ENCODE measurements at regions not wholly inside any gene's neighbourhood (a gene's known extent, or its start where the extent isn't known, plus 50 kb on each side); places are given as distances from the start of the nearest gene placed in this dataset.

DNA sequence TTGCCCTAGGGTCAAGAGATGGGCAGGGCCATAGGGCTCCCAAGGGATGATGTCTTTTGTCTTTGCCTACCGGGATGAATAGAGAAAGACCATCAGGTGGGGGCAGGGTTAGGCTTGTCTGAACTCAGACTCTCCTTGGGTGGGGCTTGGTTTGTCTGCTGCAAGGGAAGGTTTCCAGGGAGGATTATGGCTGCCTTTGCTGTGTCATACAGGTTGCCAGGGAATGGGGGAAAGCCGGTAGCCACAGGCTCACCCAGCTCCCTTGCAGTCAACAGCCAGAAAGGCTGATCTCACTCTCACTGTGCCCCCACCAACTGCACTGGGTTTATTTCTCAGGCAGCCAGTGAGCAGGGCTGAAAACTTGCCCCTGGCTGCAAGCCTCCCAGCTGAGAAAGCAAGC, 253.2 kb downstream of the POLR1F start:
- Histone ChIP-seq H3K27ac (no peak overlapping the region), H3K4me3 (no peak overlapping the region), H3K4me1 (no peaks in the 10 kb centered on the region), H3K27me3 (no peaks in the 10 kb centered on the region), H3K36me3 (no peaks in the 10 kb centered on the region), H3K9me3 (no peaks in the 10 kb centered on the region)
- 0% methylated on average over 1 of the region's 2 CpGs for WGBS (ENCODE audit: insufficient coverage, low coverage, low lambda C conversion rate, missing lambda C conversion rate)
- no peak for TF ChIP-seq POLR2A (IDR thresholded peaks at IDR 0.05)
- TF ChIP-seq, protein P1, sequence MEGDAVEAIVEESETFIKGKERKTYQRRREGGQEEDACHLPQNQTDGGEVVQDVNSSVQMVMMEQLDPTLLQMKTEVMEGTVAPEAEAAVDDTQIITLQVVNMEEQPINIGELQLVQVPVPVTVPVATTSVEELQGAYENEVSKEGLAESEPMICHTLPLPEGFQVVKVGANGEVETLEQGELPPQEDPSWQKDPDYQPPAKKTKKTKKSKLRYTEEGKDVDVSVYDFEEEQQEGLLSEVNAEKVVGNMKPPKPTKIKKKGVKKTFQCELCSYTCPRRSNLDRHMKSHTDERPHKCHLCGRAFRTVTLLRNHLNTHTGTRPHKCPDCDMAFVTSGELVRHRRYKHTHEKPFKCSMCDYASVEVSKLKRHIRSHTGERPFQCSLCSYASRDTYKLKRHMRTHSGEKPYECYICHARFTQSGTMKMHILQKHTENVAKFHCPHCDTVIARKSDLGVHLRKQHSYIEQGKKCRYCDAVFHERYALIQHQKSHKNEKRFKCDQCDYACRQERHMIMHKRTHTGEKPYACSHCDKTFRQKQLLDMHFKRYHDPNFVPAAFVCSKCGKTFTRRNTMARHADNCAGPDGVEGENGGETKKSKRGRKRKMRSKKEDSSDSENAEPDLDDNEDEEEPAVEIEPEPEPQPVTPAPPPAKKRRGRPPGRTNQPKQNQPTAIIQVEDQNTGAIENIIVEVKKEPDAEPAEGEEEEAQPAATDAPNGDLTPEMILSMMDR (IDR thresholded peaks at IDR 0.05), result no peak
- ATAC-seq (no peak), DNase-seq (no peak)
- intact Hi-C loops (cut with DNase I), result no loop called here

DNA sequence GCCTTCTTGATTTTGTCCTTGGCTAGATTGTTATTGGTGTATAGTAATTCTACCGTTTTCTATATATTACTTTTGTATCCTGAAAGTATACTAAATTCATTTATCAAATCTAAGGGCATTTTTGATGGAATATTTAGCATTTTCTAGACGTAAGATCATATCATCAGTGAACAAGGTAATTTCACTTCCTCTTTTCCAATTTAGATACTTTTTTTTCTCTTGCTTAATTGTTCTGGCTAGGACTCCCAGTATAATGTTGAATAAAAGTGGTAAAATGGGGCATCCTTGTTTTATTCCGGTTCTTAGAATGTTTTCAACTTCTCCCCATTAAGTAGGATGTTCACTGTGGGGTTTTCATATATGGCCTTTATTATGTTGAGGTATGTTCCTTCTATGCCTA, 260.7 kb downstream of the POLR1F start:
- no peak overlapping the region for H3K27ac ChIP-seq
- DNase-seq (no peak), ATAC-seq (no peak)
- WGBS (ENCODE audit: insufficient coverage, low coverage, low lambda C conversion rate, missing lambda C conversion rate), result 40% methylated on average over 3 of the region's 3 CpGs
- no peaks in the 10 kb centered on the region for H3K36me3 ChIP-seq
- H3K4me3 ChIP-seq, result no peak overlapping the region
- no peaks in the 10 kb centered on the region for H3K9me3 ChIP-seq
- H3K4me1 ChIP-seq, result no peaks in the 10 kb centered on the region
- TF ChIP-seq POLR2A (IDR thresholded peaks at IDR 0.05), result no peak
- TF ChIP-seq, protein P1 (IDR thresholded peaks at IDR 0.05), result no peak
- no peaks in the 10 kb centered on the region for H3K27me3 ChIP-seq
- intact Hi-C loops (cut with DNase I), result no loop called here

DNA sequence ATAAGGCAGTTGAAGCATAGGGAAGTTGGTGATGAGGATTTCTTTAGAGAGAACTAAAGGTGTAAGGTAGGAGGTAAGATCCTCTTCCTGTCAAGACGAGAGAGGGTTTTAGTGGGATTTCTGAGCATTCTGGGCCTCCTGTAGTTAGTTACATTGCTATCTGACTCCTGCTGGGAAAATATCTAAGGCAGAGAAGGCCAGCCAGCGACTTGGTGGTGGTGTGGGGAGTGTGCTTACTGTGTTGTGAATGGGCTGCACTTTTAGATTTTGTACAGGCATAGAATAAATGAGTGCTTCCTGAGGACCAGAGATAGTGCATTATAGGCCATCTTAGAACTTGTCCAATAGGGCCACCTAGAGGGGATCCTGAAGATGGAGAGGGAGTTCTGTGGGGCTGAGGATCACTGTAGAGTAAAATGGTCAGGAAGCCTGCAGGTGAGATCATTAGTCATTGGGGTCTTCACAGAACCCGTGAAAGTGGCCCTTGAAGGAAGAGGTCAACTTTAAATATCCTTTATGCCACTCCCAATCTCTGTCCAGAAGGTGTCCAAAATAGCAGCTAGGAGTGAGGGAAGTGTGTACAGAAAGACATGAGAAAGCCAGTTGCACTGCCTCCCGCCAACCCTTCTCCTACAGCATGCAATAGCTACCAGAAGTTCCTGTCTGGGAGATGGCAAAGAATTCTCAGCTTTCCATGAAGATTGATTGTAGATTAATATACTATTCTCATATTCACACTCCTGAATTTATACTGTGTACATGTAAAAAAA, 266.6 kb downstream of the POLR1F start:
- Histone ChIP-seq H3K27me3 (no peaks in the 10 kb centered on the region), H3K36me3 (no peaks in the 10 kb centered on the region), H3K4me3 (no peak overlapping the region), H3K9me3 (no peaks in the 10 kb centered on the region), H3K4me1 (no peaks in the 10 kb centered on the region), H3K27ac (no peak overlapping the region)
- WGBS (ENCODE audit: insufficient coverage, low coverage, low lambda C conversion rate, missing lambda C conversion rate), result 34% methylated on average over 4 of the region's 4 CpGs
- ATAC-seq (no peak), DNase-seq (no peak)
- intact Hi-C loops (cut with DNase I), result no loop called here
- TF ChIP-seq POLR2A (IDR thresholded peaks at IDR 0.05), result no peak
- TF ChIP-seq, protein P1 (IDR thresholded peaks at IDR 0.05), result peak in 1 of 4 donors; percentile 9

DNA sequence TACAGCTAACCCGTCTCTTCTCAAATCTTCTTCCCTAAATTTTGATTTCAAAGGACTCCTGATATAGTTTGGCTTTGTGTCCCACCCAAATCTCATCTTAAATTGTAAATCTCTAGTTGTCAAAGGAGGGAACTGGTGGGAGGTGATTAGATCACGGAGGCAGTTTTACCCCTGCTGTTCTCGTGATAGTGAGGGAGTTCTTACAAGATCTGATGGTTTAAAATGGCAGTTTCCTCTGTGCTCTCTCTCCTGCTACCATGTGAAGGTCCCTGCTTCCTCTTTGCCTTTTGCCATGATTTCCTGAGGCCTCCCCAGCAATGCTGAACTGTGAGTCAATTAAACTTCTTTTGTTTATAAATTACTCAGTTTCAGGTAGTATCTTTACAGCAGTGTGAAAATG, 269.3 kb downstream of the POLR1F start:
- no peak for DNase-seq
- TF ChIP-seq, protein P1 (IDR thresholded peaks at IDR 0.05), result no peak
- TF ChIP-seq POLR2A (IDR thresholded peaks at IDR 0.05), result no peak
- Histone ChIP-seq H3K27me3 (no peaks in the 10 kb centered on the region), H3K4me3 (no peak overlapping the region), H3K9me3 (no peaks in the 10 kb centered on the region), H3K27ac (no peak overlapping the region), H3K4me1 (no peaks in the 10 kb centered on the region), H3K36me3 (no peaks in the 10 kb centered on the region)
- WGBS (ENCODE audit: insufficient coverage, low coverage, low lambda C conversion rate, missing lambda C conversion rate), result 34% methylated on average over 3 of the region's 3 CpGs
- ATAC-seq, result no peak
- intact Hi-C loops (cut with DNase I), result no loop called here

Data from right lobe of liver (tissue), 6 donors.